ENCODE measurements at regions not wholly inside any gene's neighbourhood (a gene's known extent, or its start where the extent isn't known, plus 50 kb on each side); places are given as distances from the start of the nearest gene placed in this dataset.

DNA sequence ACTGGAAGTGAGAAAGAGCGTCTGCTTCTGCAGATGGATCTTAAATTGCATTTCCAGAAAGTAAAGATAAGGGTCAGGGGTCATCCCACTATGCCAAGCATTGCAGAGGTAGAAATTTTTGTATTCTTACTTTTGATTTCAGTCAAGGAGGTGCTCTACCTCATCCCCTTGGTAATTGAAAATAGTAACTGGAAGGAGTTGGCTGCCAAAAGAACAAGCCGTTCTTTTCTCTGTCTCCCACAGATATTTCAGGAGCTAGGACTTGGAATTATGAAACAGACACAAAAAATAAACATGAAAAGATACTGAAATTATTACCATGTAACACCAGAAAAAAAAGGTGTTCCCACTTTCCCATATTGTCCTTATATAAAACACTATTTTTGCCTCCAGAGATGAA is 309.9 kb upstream of the UMPS start:
- TF ChIP-seq CTCF (IDR thresholded peaks at IDR 0.05) (no peak), POLR2A (IDR thresholded peaks at IDR 0.05) (no peak)

Data from right lobe of liver (tissue), 4 donors.